MM.1S (cell line): ENCODE measurements at regions not wholly inside any gene's neighbourhood (a gene's known extent, or its start where the extent isn't known, plus 50 kb on each side); places are given as distances from the start of the nearest gene placed in this dataset.

Source experiments
- DNase-seq: peaks from one replicate; pipeline ENCODE4 v3.0.0-alpha.2; 2015
- H2AFZ ChIP-seq: fragments of 300-600 bp; sonication (generic); 2 replicates; pipeline ENCODE4 v1.6.0; 2016; ENCODE audit warnings: antibody characterized with exemption, low read length
- H3F3A ChIP-seq: fragments of 300-600 bp; sonication (generic); 2 replicates; pipeline ENCODE4 v1.6.1; 2016; ENCODE audit warnings: mild to moderate bottlenecking, antibody characterized with exemption, low read length, moderate library complexity, mixed read lengths; ENCODE audit not compliant: insufficient read depth
- H3K27ac ChIP-seq: fragments of 300-600 bp; sonication (generic); 2 replicates; pipeline ENCODE4 v1.5.1; 2016; ENCODE audit warnings: mild to moderate bottlenecking, low read length
- H3K27me3 ChIP-seq: fragments of 300-600 bp; sonication (generic); replicated peaks from 2 replicates; pipeline ENCODE4 v1.6.0; 2016; ENCODE audit warnings: low read length; ENCODE audit not compliant: insufficient read depth
- H3K36me3 ChIP-seq: fragments of 300-600 bp; sonication (generic); replicated peaks from 2 replicates; pipeline ENCODE4 v1.6.1; 2016; ENCODE audit warnings: mild to moderate bottlenecking, low read length, mixed read lengths; ENCODE audit not compliant: insufficient read depth
- H3K4me1 ChIP-seq: fragments of 300-600 bp; sonication (generic); 2 replicates; pipeline ENCODE4 v1.6.1; 2016; ENCODE audit warnings: low read length, mixed read lengths
- H3K4me2 ChIP-seq: fragments of 300-600 bp; sonication (generic); 2 replicates; pipeline ENCODE4 v1.6.0; 2016; ENCODE audit warnings: low read depth, low read length
- H3K4me3 ChIP-seq: fragments of 300-600 bp; sonication (generic); 2 replicates; pipeline ENCODE4 v1.5.1; 2016; ENCODE audit warnings: low read length, mixed read lengths
- H3K79me2 ChIP-seq: fragments of 300-600 bp; sonication (generic); 2 replicates; pipeline ENCODE4 v1.6.1; 2016; ENCODE audit warnings: mixed run types, low read length, mixed read lengths
- H3K9ac ChIP-seq: fragments of 300-600 bp; sonication (generic); 2 replicates; pipeline ENCODE4 v1.6.1; 2016; ENCODE audit warnings: low read length, mixed read lengths
- H3K9me2 ChIP-seq: fragments of 300-600 bp; sonication (generic); replicated peaks from 2 replicates; pipeline ENCODE4 v1.6.1; 2016; ENCODE audit warnings: mild to moderate bottlenecking, low read length, mixed read lengths; ENCODE audit not compliant: insufficient read depth
- H3K9me3 ChIP-seq: fragments of 300-600 bp; sonication (generic); replicated peaks from 2 replicates; pipeline ENCODE4 v1.6.1; 2016; ENCODE audit warnings: mild to moderate bottlenecking, low read length, mixed read lengths; ENCODE audit not compliant: insufficient read depth
- H4K20me1 ChIP-seq: fragments of 300-600 bp; sonication (generic); 2 replicates; pipeline ENCODE4 v1.6.1; 2016; ENCODE audit warnings: mild to moderate bottlenecking, low read length, moderate library complexity, mixed read lengths; ENCODE audit not compliant: insufficient read depth
- CTCF ChIP-seq: fragments of 300-600 bp; sonication (generic); IDR thresholded peaks from 2 replicates; pipeline ENCODE4 v1.5.1; 2016; ENCODE audit warnings: antibody characterized with exemption, low read length, mixed read lengths
- EZH2 ChIP-seq: fragments of 300-600 bp; sonication (generic); optimal IDR thresholded peaks from 2 replicates; pipeline ENCODE3; 2017; ENCODE audit warnings: low read depth, mild to moderate bottlenecking, antibody characterized with exemption, low read length, mixed read lengths
- EZH2phosphoT487 ChIP-seq: fragments of 300-600 bp; sonication (generic); IDR thresholded peaks from 2 replicates; pipeline ENCODE4 v1.6.1; 2018; ENCODE audit warnings: antibody characterized with exemption, low read length

GRCh38 chr12:125989696-125990095, 924.5 kb downstream of the AACS start:
- Histone ChIP-seq H2AFZ (no peak overlapping the region), H3K9me3 (no peaks in the 10 kb centered on the region), H3K79me2 (no peaks in the 10 kb centered on the region), H3K36me3 (no peaks in the 10 kb centered on the region), H3K9me2 (no peaks in the 10 kb centered on the region), H3K9ac (no peak overlapping the region), H3K4me2 (no peak overlapping the region), H3K27ac (no peak overlapping the region), H3K4me3 (no peak overlapping the region), H3F3A (no peaks in the 10 kb centered on the region), H4K20me1 (no peaks in the 10 kb centered on the region), H3K4me1 (no peaks in the 10 kb centered on the region), H3K27me3 (no peaks in the 10 kb centered on the region)
- DNase-seq, result no peak
- TF ChIP-seq CTCF, result no peak

- Histone ChIP-seq H4K20me1 (no peaks in the 10 kb centered on the region), H3K4me1 (no peaks in the 10 kb centered on the region), H2AFZ (no peak overlapping the region)
Measured at GRCh38 chr12:125996443-125996842, 931.2 kb downstream of the AACS start.

GRCh38 chr12:125999628-126000027, 934.4 kb downstream of the AACS start:
- Histone ChIP-seq H3K4me2 (no peak overlapping the region), H3F3A (no peaks in the 10 kb centered on the region), H3K79me2 (no peaks in the 10 kb centered on the region), H3K27ac (no peak overlapping the region), H4K20me1 (no peaks in the 10 kb centered on the region), H3K9me2 (no peaks in the 10 kb centered on the region), H3K4me3 (no peak overlapping the region), H3K9ac (no peak overlapping the region), H3K27me3 (no peaks in the 10 kb centered on the region), H3K4me1 (no peaks in the 10 kb centered on the region), H3K36me3 (no peaks in the 10 kb centered on the region), H2AFZ (no peak overlapping the region), H3K9me3 (no peaks in the 10 kb centered on the region)
- TF ChIP-seq CTCF (no peak), EZH2 (no peak), EZH2phosphoT487 (no peak)
- no peak for DNase-seq

More at GRCh38 chr12:125996443-125996842, 931.2 kb downstream of the AACS start:
- no peaks in the 10 kb centered on the region for H3K36me3 ChIP-seq
- H3K27me3 ChIP-seq, result no peaks in the 10 kb centered on the region
- no peak overlapping the region for H3K4me2 ChIP-seq
- H3K4me3 ChIP-seq, result no peak overlapping the region
- TF ChIP-seq EZH2phosphoT487 (no peak), CTCF (no peak), EZH2 (no peak)
- H3K27ac ChIP-seq, result no peak overlapping the region
- H3K9me3 ChIP-seq, result no peaks in the 10 kb centered on the region
- no peak overlapping the region for H3K9ac ChIP-seq
- no peaks in the 10 kb centered on the region for H3F3A ChIP-seq
- no peak for DNase-seq
- no peaks in the 10 kb centered on the region for H3K79me2 ChIP-seq
- H3K9me2 ChIP-seq, result no peaks in the 10 kb centered on the region
